Endothelial cell (in vitro differentiated cells): ENCODE measurements at regions not wholly inside any gene's neighbourhood (a gene's known extent, or its start where the extent isn't known, plus 50 kb on each side); places are given as distances from the start of the nearest gene placed in this dataset.

ENCODE experiments used
- DNase-seq: peaks from one replicate; pipeline ENCODE4 v3.0.0; 2021; ENCODE audit warnings: low spot score
- H3K27ac Mint-ChIP-seq: one replicate; pipeline ENCODE4 v1.8.0; 2021; ENCODE audit warnings: mixed read lengths, inconsistent platforms; ENCODE audit not compliant: unreplicated experiment
- H3K27me3 Mint-ChIP-seq: one replicate; pipeline ENCODE4 v1.8.0; 2021; ENCODE audit warnings: mild to moderate bottlenecking, moderate library complexity, mixed read lengths, inconsistent platforms; ENCODE audit not compliant: unreplicated experiment
- H3K36me3 Mint-ChIP-seq: one replicate; pipeline ENCODE4 v1.8.0; 2021; ENCODE audit warnings: mild to moderate bottlenecking, low read depth, mixed read lengths, inconsistent platforms; ENCODE audit not compliant: unreplicated experiment
- H3K4me1 Mint-ChIP-seq: one replicate; pipeline ENCODE4 v1.8.0; 2021; ENCODE audit warnings: mild to moderate bottlenecking, mixed read lengths, inconsistent platforms; ENCODE audit not compliant: unreplicated experiment
- H3K4me3 Mint-ChIP-seq: one replicate; pipeline ENCODE4 v1.8.0; 2021; ENCODE audit warnings: mild to moderate bottlenecking, mixed read lengths, inconsistent platforms; ENCODE audit not compliant: unreplicated experiment
- H3K9me3 Mint-ChIP-seq: one replicate; pipeline ENCODE4 v1.8.0; 2021; ENCODE audit warnings: mixed read lengths, inconsistent platforms; ENCODE audit not compliant: unreplicated experiment
- TF ChIP-seq, protein P1 (sequence below): fragments of 200-600 bp; sonication (generic); IDR thresholded peaks from one replicate; pipeline ENCODE4 v1.5.0; 2021; ENCODE audit warnings: antibody characterized with exemption; ENCODE audit not compliant: unreplicated experiment

DNA sequence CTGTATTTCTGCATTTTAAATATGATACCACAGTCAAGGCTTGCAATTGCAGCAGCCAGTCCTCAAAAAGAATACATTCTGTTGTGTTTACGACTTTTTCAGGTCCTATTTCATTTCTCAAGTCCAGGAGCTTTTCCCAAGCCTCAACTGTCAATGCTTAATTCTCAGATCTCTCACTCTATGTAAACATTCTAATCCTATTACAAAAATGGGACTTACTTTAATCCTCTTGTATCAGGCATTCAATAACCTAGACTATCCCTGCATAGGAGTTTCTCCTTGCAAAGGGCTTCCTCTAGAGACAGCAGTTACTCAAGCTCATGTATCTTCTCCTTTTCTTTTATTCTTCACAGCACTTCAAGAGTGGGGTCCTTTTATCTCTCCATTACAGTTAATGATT lies 1293.0 kb downstream of the GRIK2 start:
- Mint-ChIP-seq H3K4me3 (no peak overlapping the region), H3K9me3 (no peaks in the 10 kb centered on the region)

DNA sequence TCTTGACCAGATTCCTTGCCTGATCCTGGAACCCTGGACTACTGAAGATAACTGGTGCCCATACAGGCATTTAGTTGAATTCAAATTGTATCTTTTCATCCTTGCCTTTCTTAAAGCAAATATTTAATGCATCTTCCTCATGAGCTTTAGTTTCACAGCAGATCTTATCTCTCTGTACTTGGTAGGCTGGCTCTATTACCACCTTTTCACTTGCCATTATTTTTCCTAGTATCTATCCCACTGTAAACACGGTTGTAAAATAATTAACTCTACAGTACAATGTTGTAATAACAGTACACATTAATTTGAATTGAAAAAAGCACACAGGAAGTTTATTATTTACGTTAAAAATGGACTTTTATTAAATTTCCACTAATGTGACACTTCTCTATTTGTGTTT lies 1286.9 kb downstream of the GRIK2 start:
- no peak overlapping the region for H3K4me3 Mint-ChIP-seq
- no peaks in the 10 kb centered on the region for H3K4me1 Mint-ChIP-seq
- no peaks in the 10 kb centered on the region for H3K9me3 Mint-ChIP-seq
- H3K27me3 Mint-ChIP-seq, result no peaks in the 10 kb centered on the region
- no peak overlapping the region for H3K27ac Mint-ChIP-seq
- no peak for DNase-seq
- TF ChIP-seq, protein P1, sequence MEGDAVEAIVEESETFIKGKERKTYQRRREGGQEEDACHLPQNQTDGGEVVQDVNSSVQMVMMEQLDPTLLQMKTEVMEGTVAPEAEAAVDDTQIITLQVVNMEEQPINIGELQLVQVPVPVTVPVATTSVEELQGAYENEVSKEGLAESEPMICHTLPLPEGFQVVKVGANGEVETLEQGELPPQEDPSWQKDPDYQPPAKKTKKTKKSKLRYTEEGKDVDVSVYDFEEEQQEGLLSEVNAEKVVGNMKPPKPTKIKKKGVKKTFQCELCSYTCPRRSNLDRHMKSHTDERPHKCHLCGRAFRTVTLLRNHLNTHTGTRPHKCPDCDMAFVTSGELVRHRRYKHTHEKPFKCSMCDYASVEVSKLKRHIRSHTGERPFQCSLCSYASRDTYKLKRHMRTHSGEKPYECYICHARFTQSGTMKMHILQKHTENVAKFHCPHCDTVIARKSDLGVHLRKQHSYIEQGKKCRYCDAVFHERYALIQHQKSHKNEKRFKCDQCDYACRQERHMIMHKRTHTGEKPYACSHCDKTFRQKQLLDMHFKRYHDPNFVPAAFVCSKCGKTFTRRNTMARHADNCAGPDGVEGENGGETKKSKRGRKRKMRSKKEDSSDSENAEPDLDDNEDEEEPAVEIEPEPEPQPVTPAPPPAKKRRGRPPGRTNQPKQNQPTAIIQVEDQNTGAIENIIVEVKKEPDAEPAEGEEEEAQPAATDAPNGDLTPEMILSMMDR, result no peak
- no peaks in the 10 kb centered on the region for H3K36me3 Mint-ChIP-seq

More for the DNA sequence above, 1293.0 kb downstream of the GRIK2 start:
- TF ChIP-seq, protein P1, result no peak
- no peaks in the 10 kb centered on the region for H3K36me3 Mint-ChIP-seq
- H3K27ac Mint-ChIP-seq, result no peak overlapping the region
- H3K27me3 Mint-ChIP-seq, result no peaks in the 10 kb centered on the region
- no peaks in the 10 kb centered on the region for H3K4me1 Mint-ChIP-seq
- DNase-seq, result no peak

DNA sequence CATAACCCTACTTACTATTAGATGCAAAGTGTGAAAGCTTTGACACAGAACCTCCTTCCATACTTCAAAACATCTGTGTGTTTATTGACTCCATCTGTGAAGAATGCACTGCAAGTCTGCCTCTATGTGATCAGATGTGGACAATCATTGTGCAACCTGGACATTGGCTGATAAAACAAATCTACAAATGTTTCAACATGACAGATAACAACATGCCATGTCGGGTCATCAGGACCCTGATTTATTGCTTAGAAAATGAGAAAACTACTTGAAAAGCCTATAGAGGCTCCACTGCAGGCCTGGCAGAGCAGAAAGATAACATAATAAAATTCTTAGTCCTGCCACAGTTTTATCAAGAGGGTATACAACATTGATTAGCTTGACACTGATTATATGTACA lies 1286.4 kb downstream of the GRIK2 start:
- H3K27ac Mint-ChIP-seq, result no peak overlapping the region
- H3K4me1 Mint-ChIP-seq, result no peaks in the 10 kb centered on the region
- no peaks in the 10 kb centered on the region for H3K36me3 Mint-ChIP-seq
- TF ChIP-seq, protein P1, result no peak
- no peaks in the 10 kb centered on the region for H3K9me3 Mint-ChIP-seq
- DNase-seq, result no peak
- H3K4me3 Mint-ChIP-seq, result no peak overlapping the region
- no peaks in the 10 kb centered on the region for H3K27me3 Mint-ChIP-seq

DNA sequence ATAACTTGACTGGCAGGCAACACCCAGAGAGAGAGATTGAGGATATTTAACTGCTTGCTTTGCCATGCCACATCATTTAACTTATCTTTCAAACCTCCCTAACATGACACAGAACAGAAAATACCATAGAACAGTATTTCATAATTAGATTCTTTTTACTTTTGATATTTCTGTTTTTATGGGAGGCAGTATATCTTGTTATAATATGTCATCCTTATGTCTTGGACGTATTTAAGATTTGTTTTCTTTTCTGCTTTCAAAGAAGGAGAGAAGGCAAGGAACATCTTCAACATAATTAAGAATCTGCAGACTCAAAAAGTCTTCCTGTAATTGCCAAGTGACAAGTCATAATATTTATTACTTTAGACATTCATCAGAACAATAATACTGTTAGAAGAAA lies 1283.7 kb downstream of the GRIK2 start:
- no peak for DNase-seq
- Mint-ChIP-seq H3K36me3 (no peaks in the 10 kb centered on the region), H3K27me3 (no peaks in the 10 kb centered on the region), H3K4me1 (no peaks in the 10 kb centered on the region), H3K9me3 (no peaks in the 10 kb centered on the region), H3K27ac (no peak overlapping the region), H3K4me3 (no peak overlapping the region)
- TF ChIP-seq, protein P1, result no peak

DNA sequence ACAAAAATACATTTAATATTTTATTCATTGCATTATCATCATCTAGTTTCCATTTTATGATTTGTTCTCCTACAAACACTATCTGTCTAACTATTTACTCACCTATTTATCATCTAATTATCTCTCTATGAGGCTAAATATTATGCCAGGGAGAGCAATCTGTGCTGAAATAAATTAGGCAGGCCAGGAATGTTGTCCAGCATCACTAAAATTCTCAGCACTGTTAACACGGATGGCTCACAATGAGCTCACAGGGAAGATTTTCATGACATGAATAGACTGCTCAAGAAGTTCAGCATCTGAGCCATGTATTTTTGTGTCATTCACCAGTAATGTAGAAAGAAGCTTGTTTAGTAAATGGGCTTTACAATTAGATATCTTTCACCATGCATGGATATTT lies 1277.2 kb downstream of the GRIK2 start:
- TF ChIP-seq, protein P1, result no peak
- H3K4me3 Mint-ChIP-seq, result no peak overlapping the region
- no peaks in the 10 kb centered on the region for H3K9me3 Mint-ChIP-seq
- no peak for DNase-seq
- no peaks in the 10 kb centered on the region for H3K36me3 Mint-ChIP-seq
- no peaks in the 10 kb centered on the region for H3K27me3 Mint-ChIP-seq
- H3K27ac Mint-ChIP-seq, result no peak overlapping the region
- H3K4me1 Mint-ChIP-seq, result no peaks in the 10 kb centered on the region
